ENCODE measurements at regions not wholly inside any gene's neighbourhood (a gene's known extent, or its start where the extent isn't known, plus 50 kb on each side); places are given as distances from the start of the nearest gene placed in this dataset.
"Not testable (repeated sequence)": the region's sequence is repeated elsewhere in the genome, so short reads cannot be mapped to it uniquely, and the experiment has no call there.

DNA sequence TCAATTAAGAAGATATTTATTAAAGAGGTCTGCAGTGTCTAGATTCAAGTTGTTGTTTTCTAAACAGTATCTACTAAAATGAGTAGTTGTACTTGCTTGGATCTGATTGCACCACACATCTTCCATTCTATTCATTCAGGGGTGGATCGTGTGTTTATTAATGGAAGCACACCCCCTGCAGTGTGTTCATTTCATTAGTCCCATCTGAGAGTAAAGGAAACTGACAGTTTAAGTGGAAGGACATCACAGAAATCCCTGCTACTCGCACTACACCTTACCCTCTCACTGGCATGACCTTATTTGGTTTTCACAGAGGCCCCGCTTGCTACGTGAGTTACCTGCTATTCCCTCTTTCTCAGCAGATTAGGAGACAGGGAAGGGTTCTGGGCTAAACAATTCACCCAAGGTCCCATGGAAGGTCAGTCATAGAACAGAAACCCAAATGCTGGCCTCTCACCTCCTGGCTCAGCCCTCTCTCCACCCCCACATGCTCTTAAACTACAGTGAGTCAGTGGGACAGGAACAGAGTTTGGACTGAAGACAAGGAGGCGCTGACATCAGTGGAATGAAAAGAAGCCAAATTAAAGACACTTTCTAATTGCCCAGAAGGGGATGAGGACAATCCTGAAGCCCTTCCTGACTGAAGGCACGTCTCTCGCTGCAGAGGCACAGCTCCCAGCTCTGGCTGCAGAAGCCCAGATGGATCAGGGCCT lies 369.2 kb upstream of the NRP1 start:
- DNase-seq (ENCODE audit: low read depth): peak; percentile 71

GRCh38 chr10:33698033-33698432 lies 363.6 kb upstream of the NRP1 start:
- no peak for DNase-seq (ENCODE audit: low read depth)

DNA sequence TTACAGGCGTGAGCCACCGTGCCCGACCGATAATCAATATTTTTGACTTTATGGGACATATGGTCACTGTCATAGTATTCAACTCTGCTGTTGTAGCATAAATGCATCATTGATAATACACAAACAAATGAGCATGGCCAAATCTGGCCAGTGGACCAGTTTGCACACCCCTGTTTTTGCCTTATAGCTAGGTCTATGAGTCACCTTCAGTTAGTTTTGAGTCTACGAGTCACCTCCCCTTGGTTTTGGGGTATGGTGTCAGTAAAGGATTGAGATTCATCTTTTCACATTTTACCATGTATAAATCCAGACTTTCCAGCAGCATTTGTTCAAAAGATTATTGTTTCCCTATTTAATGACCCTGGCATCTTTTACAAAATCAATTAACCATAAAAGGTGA lies 362.5 kb upstream of the NRP1 start:
- DNase-seq (ENCODE audit: low read depth): peak; percentile 30

GRCh38 chr10:33695536-33695935 lies 361.1 kb upstream of the NRP1 start:
- DNase-seq (ENCODE audit: low read depth): no peak

DNA sequence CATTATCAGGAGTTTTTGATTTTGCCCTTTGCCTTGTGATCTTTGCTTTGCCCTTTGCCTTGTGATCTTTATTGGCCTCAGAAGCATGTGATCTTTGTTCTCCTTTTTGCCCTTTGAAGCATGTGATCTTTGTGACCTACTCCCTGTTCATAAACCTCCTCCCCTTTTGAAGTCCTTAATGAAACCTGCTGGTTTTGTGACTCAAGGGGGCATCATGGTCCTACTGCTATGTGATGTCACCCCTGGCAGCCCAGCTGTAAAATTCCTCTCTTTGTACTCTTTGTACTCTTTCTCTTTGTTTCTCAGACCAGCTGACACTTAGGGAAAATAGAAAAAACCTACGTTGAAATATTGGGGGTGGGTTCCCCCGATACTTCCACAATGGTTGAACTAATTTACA lies 356.1 kb upstream of the NRP1 start:
- not testable (repeated sequence) for DNase-seq (ENCODE audit: low read depth)

DNA sequence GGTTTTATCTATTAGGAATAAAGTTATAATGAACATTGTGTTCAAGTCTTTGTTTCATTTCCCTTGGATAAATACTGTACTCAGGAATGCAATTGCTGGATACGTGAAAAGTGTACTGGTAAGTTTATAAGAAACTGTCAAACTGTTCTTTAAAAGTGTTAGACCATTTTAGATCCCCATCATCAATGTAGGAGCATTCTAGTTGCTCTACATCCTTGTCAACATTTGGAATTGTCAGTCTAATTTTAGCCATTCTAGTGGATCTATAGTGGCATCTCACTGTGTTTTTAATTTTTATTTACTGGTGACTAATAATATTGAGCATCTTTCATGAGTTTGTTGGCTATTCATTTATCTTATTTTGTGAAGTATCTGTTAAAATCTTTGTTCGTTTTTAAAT lies 354.0 kb upstream of the NRP1 start:
- no peak for DNase-seq (ENCODE audit: low read depth)

DNA sequence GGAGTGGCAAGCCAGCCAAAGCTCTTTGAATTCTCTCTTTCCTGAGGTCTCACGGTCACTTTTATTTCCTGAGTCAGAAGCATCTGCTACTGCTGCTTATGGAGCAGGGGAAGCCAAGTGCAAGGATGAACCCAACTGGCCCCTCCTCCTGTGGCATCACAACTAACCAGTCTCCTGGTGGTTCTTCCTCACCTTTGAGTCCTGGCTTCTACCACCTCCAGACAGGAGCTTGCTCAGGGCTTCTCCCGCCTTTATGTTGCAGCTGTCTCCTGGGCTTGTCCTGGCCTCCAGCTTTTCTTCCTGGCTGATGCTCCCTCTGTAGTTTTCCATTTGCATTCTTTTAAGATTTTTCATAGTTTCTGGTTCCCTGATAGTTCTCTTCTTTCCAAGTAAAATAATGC lies 349.7 kb upstream of the NRP1 start:
- DNase-seq (ENCODE audit: low read depth): no peak

GRCh38 chr10:33681595-33681994 lies 347.1 kb upstream of the NRP1 start:
- no peak for DNase-seq (ENCODE audit: low read depth)

GRCh38 chr10:33680036-33680435 lies 345.6 kb upstream of the NRP1 start:
- no peak for DNase-seq (ENCODE audit: low read depth)

DNA sequence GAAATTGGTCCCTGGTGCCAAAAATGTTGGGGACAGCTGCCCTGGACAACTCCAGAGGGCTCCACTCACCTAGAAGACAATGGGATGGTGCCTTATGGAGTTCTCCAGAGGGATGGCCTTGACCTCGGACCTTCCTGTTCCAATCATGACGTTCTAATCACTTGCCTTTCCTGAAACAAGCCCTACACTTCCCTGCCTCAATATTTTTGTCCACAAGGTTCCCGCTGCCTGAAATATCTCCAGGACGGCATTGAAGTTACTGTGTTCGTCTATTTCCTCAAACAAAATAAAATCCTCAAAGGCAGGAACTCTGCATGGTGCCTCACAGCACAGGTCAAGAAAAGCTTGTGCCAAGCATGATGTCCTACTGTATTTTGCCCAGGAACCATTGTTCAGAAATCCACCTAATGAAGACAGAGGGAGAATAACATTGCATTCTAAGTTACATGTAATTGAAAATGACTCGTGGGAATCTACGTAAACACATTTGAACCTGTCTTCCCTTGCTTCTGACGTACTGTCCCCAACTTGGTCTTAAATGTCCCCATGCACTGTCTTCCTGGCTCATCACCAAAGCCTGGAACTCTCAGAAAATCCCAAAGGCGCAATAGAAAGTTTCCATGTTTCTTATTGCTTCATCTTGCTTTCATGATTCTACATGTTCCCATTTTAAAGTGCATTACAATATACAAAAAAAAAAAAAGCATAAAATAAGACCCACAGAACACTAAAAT lies 342.3 kb upstream of the NRP1 start:
- DNase-seq (ENCODE audit: low read depth): no peak

DNA sequence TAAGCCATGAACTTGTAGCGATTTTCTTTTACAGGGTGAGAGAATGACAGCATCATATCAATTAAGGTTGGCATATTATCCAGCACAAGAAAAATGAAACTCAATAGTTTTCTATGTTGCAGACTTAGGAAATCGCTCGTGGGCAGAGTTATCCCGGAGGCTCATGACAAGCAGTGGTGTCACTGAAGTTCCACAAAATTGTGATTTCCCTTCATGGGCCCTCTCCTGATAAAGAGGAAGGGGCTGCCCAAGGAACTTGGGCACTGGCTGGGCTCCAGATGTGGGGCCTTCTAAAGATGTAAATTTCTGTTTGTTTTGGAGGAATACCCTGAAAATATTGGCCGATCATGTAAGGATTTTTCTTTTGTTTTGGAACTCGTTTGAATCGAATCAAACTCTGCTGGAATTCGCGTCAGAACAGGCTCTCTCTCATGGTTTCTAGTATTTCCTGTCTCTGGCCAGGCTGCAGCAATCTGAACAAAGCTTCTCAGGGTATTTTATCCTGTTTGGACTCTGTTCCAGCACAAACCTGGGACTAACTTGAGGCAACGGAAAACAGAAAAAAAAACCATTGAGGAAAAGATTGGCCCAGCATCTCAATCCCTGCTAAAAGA lies 340.6 kb upstream of the NRP1 start:
- no peak for DNase-seq (ENCODE audit: low read depth)

- DNase-seq (ENCODE audit: low read depth): no peak
These were observed 340.0 kb upstream of the NRP1 start for GRCh38 chr10:33674491-33674890.

GRCh38 chr10:33673839-33674415 lies 339.5 kb upstream of the NRP1 start:
- no peak for DNase-seq (ENCODE audit: low read depth)

GRCh38 chr10:33669904-33670303 lies 335.4 kb upstream of the NRP1 start:
- no peak for DNase-seq (ENCODE audit: low read depth)

- peak; percentile 62 for DNase-seq (ENCODE audit: low read depth)
These were observed 332.4 kb upstream of the NRP1 start for GRCh38 chr10:33666686-33667480.

- DNase-seq (ENCODE audit: low read depth): no peak
These were observed 331.0 kb upstream of the NRP1 start for GRCh38 chr10:33665501-33665900.

DNA sequence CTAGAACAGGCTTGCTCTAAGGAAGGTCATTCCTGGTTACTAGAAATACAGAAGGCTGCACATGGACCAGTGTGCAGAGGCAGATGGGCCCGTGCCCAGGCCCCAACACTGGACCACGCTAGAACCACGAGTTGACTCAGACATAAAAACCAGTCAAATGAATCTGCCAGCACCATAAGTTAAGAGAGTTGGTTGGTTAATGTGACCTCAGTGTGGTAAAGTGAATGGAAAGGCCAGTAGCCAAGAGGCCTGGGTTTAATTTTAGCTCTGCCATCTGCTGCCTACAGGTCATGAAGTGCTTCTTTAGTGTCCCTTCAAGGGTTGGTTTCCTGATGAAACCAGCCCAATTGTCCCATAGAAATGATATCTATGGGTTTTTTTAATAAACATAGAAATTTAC lies 329.6 kb upstream of the NRP1 start:
- DNase-seq (ENCODE audit: low read depth): peak; percentile 32

GRCh38 chr10:33661580-33662336 lies 327.3 kb upstream of the NRP1 start:
- DNase-seq (ENCODE audit: low read depth): peak; percentile 94

DNA sequence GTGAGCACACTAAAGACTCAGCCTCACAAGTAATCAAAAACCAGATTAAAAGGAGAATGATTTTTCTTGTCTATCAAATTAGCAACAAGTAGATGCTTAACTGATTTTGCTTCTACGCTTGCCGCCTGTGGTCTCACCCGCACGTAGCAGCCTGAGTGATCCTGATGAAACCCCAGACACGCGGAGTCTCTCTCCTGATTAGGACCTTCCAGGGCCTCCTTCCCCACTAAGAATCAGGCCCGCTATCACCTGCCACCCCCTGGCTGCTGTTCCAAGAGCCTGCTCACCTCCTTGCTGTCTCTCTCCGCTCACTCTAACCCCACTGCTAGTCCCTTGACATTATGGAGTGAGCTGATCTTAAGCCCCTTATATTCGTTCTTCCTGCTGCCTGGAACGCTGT lies 325.9 kb upstream of the NRP1 start:
- DNase-seq (ENCODE audit: low read depth): no peak

DNA sequence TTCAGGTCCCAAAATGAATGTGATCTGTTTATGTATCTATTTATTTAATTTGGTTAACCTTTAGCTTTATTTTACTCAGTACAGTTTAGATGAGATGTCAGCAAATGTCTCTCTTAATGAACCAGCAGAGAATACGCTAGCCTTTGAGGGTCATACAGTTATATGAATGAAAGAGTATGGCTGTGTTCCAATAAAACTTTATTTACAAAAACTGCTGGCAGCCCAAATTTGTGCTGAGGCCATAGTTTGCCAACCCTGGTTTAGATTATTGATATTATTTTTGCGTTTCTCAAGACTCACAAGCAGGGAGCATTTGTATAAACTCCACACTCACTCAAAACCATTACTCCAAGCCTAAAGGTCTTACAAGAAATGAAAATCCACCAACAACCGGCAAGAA lies 323.4 kb upstream of the NRP1 start:
- DNase-seq (ENCODE audit: low read depth): no peak
